ENCODE measurements at regions not wholly inside any gene's neighbourhood (a gene's known extent, or its start where the extent isn't known, plus 50 kb on each side); places are given as distances from the start of the nearest gene placed in this dataset.

DNA sequence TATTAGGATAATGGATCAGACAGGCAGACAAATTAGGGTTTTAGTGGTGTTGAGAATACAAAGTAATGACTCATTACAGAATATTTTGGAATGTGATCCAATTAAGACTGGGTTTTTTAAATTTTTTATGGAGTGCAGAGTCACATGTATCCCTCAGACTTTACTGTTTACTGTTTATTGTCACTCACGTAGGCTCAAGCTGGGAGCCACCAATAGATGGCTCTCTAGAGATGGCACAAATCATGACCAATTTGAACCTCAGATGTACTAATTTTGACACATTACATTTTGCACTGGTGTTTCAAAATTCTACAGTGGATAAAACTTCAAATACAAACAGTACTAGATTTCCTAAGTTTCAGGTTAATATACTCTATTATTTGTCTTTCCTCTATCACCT is 53.6 kb upstream of the ANO3 start:
- Histone ChIP-seq H3K4me3 (replicated peaks; ENCODE audit: insufficient read depth, low read length) (no peak overlapping the region), H3K27ac (replicated peaks) (no peak overlapping the region), H3K27me3 (ENCODE audit: insufficient read depth, poor library complexity, severe bottlenecking) (no peaks in the 10 kb centered on the region)
- DNase-seq (ENCODE audit: low read depth in 1 of 2, low spot score in 1 of 2): no peak
- TF ChIP-seq GABPA (IDR thresholded peaks at IDR 0.05; ENCODE audit: low read depth) (no peak), SPI1 (IDR thresholded peaks at IDR 0.05; ENCODE audit: borderline replicate concordance, low read depth) (no peak), POLR2AphosphoS5 (IDR thresholded peaks at IDR 0.05; ENCODE audit: low read depth) (no peak)
- TF ChIP-seq, protein P1, sequence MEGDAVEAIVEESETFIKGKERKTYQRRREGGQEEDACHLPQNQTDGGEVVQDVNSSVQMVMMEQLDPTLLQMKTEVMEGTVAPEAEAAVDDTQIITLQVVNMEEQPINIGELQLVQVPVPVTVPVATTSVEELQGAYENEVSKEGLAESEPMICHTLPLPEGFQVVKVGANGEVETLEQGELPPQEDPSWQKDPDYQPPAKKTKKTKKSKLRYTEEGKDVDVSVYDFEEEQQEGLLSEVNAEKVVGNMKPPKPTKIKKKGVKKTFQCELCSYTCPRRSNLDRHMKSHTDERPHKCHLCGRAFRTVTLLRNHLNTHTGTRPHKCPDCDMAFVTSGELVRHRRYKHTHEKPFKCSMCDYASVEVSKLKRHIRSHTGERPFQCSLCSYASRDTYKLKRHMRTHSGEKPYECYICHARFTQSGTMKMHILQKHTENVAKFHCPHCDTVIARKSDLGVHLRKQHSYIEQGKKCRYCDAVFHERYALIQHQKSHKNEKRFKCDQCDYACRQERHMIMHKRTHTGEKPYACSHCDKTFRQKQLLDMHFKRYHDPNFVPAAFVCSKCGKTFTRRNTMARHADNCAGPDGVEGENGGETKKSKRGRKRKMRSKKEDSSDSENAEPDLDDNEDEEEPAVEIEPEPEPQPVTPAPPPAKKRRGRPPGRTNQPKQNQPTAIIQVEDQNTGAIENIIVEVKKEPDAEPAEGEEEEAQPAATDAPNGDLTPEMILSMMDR (IDR thresholded peaks at IDR 0.05; ENCODE audit: insufficient read depth, low read length): no peak
- TF ChIP-seq, protein P2, sequence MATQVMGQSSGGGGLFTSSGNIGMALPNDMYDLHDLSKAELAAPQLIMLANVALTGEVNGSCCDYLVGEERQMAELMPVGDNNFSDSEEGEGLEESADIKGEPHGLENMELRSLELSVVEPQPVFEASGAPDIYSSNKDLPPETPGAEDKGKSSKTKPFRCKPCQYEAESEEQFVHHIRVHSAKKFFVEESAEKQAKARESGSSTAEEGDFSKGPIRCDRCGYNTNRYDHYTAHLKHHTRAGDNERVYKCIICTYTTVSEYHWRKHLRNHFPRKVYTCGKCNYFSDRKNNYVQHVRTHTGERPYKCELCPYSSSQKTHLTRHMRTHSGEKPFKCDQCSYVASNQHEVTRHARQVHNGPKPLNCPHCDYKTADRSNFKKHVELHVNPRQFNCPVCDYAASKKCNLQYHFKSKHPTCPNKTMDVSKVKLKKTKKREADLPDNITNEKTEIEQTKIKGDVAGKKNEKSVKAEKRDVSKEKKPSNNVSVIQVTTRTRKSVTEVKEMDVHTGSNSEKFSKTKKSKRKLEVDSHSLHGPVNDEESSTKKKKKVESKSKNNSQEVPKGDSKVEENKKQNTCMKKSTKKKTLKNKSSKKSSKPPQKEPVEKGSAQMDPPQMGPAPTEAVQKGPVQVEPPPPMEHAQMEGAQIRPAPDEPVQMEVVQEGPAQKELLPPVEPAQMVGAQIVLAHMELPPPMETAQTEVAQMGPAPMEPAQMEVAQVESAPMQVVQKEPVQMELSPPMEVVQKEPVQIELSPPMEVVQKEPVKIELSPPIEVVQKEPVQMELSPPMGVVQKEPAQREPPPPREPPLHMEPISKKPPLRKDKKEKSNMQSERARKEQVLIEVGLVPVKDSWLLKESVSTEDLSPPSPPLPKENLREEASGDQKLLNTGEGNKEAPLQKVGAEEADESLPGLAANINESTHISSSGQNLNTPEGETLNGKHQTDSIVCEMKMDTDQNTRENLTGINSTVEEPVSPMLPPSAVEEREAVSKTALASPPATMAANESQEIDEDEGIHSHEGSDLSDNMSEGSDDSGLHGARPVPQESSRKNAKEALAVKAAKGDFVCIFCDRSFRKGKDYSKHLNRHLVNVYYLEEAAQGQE (IDR thresholded peaks at IDR 0.05; ENCODE audit: insufficient replicate concordance, low read depth): no peak
